DOHH2 (cell line): ENCODE measurements at regions not wholly inside any gene's neighbourhood (a gene's known extent, or its start where the extent isn't known, plus 50 kb on each side); places are given as distances from the start of the nearest gene placed in this dataset.

ENCODE experiments used
- H3F3A ChIP-seq: fragments of 200-600 bp; sonication (generic), shearing (Covaris generic); 2 replicates; pipeline ENCODE4 v1.6.0; 2016; ENCODE audit warnings: antibody characterized with exemption, mild to moderate bottlenecking; ENCODE audit not compliant: control insufficient read depth, insufficient read depth
- H3K27ac ChIP-seq: fragments of 200-600 bp; sonication (generic); 2 replicates; pipeline ENCODE4 v1.5.1; 2014; ENCODE audit warnings: low read depth, mild to moderate bottlenecking, low read length, moderate library complexity
- H3K27me3 ChIP-seq: fragments of 200-600 bp; sonication (generic); 2 replicates; pipeline ENCODE4 v1.6.1; 2014; ENCODE audit warnings: mild to moderate bottlenecking, low read length, mixed read lengths; ENCODE audit not compliant: control insufficient read depth
- H3K36me3 ChIP-seq: fragments of 200-600 bp; sonication (generic); 2 replicates; pipeline ENCODE4 v1.6.1; 2014; ENCODE audit warnings: mild to moderate bottlenecking, low read length, moderate library complexity, mixed read lengths; ENCODE audit not compliant: control insufficient read depth
- H3K4me1 ChIP-seq: fragments of 200-600 bp; sonication (generic); 2 replicates; pipeline ENCODE4 v1.6.1; 2014; ENCODE audit warnings: mild to moderate bottlenecking, low read length, mixed read lengths; ENCODE audit not compliant: control insufficient read depth
- H3K4me2 ChIP-seq: fragments of 200-600 bp; sonication (generic); 2 replicates; pipeline ENCODE4 v1.6.0; 2014; ENCODE audit warnings: mild to moderate bottlenecking, low read length, moderate library complexity
- H3K4me3 ChIP-seq: fragments of 200-600 bp; sonication (generic); 2 replicates; pipeline ENCODE4 v1.5.1; 2014; ENCODE audit warnings: mild to moderate bottlenecking, low read length, mixed read lengths
- H3K79me2 ChIP-seq: fragments of 200-600 bp; sonication (generic); 2 replicates; pipeline ENCODE4 v1.6.1; 2014; ENCODE audit warnings: mild to moderate bottlenecking, low read length, mixed read lengths; ENCODE audit not compliant: control insufficient read depth
- H3K9me2 ChIP-seq: fragments of 200-600 bp; sonication (generic); replicated peaks from 2 replicates; pipeline ENCODE4 v1.6.1; 2014; ENCODE audit warnings: mild to moderate bottlenecking, low read length, mixed read lengths; ENCODE audit not compliant: control insufficient read depth
- H3K9me3 ChIP-seq: fragments of 200-600 bp; sonication (generic); 2 replicates; pipeline ENCODE4 v1.6.1; 2014; ENCODE audit warnings: antibody characterized with exemption, low read length, mixed read lengths; ENCODE audit not compliant: control insufficient read depth, insufficient read depth
- H4K20me1 ChIP-seq: fragments of 200-600 bp; sonication (generic); 2 replicates; pipeline ENCODE4 v1.6.0; 2014; ENCODE audit warnings: low read depth, mild to moderate bottlenecking, antibody characterized with exemption, low read length, moderate library complexity; ENCODE audit not compliant: control insufficient read depth, insufficient read depth
- EZH2phosphoT487 ChIP-seq: fragments of 200-600 bp; sonication (generic); IDR thresholded peaks from 2 replicates; pipeline ENCODE4 v1.6.1; 2017; ENCODE audit warnings: borderline replicate concordance, mild to moderate bottlenecking, antibody characterized with exemption, low read length, moderate library complexity, mixed read lengths
- TF ChIP-seq, protein P1 (sequence below): fragments of 200-600 bp; sonication (generic); IDR thresholded peaks from one replicate; pipeline ENCODE4 v1.5.1; 2014; ENCODE audit warnings: antibody characterized with exemption, mild to moderate bottlenecking, low read depth, low read length; ENCODE audit not compliant: poor library complexity, severe bottlenecking

DNA sequence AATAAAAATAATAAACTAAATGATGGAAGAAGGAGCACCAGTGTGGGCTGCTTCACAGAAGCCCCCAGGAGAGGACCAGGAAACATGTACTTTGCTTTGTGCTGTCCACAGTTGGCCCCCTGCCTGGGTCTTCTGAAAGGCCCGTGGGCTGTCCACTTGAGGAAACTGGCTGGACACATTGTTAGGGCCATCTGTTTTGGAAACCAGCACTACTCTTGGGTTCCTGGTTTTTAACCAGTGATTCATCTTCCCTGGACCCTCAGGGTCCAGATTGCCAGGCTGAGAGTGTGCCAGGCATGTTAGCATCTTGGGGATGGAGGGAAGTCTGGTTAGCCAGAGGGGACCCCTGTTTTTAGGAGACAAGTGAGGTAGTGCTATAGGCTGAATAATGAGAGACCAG, 297.2 kb upstream of the C2CD4B start:
- Histone ChIP-seq H3K4me3 (no peak overlapping the region), H4K20me1 (no peaks in the 10 kb centered on the region), H3K4me1 (no peaks in the 10 kb centered on the region), H3K79me2 (no peaks in the 10 kb centered on the region), H3K9me2 (no peaks in the 10 kb centered on the region), H3F3A (no peaks in the 10 kb centered on the region), H3K27me3 (no peaks in the 10 kb centered on the region), H3K36me3 (no peaks in the 10 kb centered on the region), H3K9me3 (no peaks in the 10 kb centered on the region), H3K27ac (no peak overlapping the region), H3K4me2 (no peak overlapping the region)
- TF ChIP-seq, protein P1, sequence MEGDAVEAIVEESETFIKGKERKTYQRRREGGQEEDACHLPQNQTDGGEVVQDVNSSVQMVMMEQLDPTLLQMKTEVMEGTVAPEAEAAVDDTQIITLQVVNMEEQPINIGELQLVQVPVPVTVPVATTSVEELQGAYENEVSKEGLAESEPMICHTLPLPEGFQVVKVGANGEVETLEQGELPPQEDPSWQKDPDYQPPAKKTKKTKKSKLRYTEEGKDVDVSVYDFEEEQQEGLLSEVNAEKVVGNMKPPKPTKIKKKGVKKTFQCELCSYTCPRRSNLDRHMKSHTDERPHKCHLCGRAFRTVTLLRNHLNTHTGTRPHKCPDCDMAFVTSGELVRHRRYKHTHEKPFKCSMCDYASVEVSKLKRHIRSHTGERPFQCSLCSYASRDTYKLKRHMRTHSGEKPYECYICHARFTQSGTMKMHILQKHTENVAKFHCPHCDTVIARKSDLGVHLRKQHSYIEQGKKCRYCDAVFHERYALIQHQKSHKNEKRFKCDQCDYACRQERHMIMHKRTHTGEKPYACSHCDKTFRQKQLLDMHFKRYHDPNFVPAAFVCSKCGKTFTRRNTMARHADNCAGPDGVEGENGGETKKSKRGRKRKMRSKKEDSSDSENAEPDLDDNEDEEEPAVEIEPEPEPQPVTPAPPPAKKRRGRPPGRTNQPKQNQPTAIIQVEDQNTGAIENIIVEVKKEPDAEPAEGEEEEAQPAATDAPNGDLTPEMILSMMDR = no peak
- TF ChIP-seq EZH2phosphoT487 = no peak

DNA sequence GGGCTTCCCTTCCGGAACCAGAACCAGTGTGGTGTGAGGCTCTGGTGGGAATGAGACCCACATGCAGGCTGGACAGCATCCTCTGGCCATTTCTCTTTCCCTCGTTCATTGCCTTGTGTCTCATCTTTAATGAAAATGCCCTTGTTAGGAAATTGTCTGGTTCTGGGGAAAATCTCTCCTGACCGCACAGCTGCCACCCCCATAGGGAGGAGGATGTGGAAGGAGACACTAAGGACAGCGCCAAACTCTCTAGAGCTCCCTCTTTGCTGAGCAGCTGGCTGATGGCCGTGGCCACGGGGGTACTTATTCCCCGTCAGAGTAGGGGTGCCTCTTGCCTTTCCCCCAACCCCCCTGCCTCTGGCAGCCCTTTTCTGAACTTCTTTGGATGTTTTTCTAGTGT, 297.6 kb upstream of the C2CD4B start:
- no peaks in the 10 kb centered on the region for H4K20me1 ChIP-seq
- H3K27ac ChIP-seq = no peak overlapping the region
- no peaks in the 10 kb centered on the region for H3K79me2 ChIP-seq
- H3K4me2 ChIP-seq = no peak overlapping the region
- H3K36me3 ChIP-seq = no peaks in the 10 kb centered on the region
- no peak overlapping the region for H3K4me3 ChIP-seq
- TF ChIP-seq EZH2phosphoT487 = no peak
- TF ChIP-seq, protein P1 = no peak
- H3K9me2 ChIP-seq = no peaks in the 10 kb centered on the region
- no peaks in the 10 kb centered on the region for H3F3A ChIP-seq
- H3K27me3 ChIP-seq = no peaks in the 10 kb centered on the region
- no peaks in the 10 kb centered on the region for H3K4me1 ChIP-seq
- H3K9me3 ChIP-seq = no peaks in the 10 kb centered on the region

DNA sequence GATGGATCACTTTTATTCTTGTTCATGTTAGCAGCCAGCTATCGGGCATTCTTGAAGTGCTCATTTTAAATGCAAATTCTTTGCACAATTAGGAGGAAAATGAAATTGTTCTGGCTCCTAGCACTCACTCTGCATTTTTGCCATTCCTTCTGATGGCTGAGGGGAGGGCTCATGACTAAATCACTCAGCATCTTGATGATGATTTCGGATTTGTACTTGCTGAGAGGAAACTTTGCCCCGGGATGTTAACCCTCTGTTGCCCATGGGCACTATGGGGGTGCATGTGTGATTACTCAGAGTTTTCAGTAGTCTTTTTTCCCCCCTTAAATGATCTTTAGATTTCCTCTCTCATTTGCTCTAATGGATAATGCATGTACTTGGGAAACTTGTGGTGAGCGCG, 299.6 kb upstream of the C2CD4B start:
- H3K27me3 ChIP-seq = no peaks in the 10 kb centered on the region
- TF ChIP-seq EZH2phosphoT487 = no peak
- TF ChIP-seq, protein P1 = no peak
- H3K4me1 ChIP-seq = no peaks in the 10 kb centered on the region
- H4K20me1 ChIP-seq = no peaks in the 10 kb centered on the region
- H3F3A ChIP-seq = no peaks in the 10 kb centered on the region
- H3K9me2 ChIP-seq = no peaks in the 10 kb centered on the region
- no peaks in the 10 kb centered on the region for H3K79me2 ChIP-seq
- no peaks in the 10 kb centered on the region for H3K9me3 ChIP-seq
- H3K4me3 ChIP-seq = no peak overlapping the region
- H3K27ac ChIP-seq = no peak overlapping the region
- H3K4me2 ChIP-seq = no peak overlapping the region
- no peaks in the 10 kb centered on the region for H3K36me3 ChIP-seq

DNA sequence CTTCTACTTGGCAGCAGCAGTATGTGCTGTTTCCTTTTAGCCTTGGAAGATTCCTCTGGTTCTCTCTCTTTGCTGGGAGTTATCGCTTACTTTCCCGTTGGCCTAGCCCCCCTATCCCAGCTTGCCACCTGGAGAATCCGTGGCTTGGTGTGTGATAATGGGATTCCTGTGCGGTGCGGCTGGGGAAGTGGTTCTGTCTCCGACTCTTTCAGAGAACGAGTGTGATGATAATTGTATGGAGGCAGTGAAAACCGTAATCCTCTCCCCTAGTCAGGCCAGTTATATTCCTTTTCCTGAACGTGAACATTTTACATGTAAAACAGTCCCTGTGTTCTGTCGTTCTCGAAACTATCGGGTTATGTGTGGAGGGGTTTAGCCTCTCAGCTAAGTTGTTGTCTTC, 300.1 kb upstream of the C2CD4B start:
- H3K4me1 ChIP-seq = no peaks in the 10 kb centered on the region
- H3K9me2 ChIP-seq = no peaks in the 10 kb centered on the region
- no peaks in the 10 kb centered on the region for H3K27me3 ChIP-seq
- H3K4me2 ChIP-seq = no peak overlapping the region
- no peaks in the 10 kb centered on the region for H3K36me3 ChIP-seq
- TF ChIP-seq, protein P1 = no peak
- no peak for TF ChIP-seq EZH2phosphoT487
- H3K27ac ChIP-seq = no peak overlapping the region
- H4K20me1 ChIP-seq = no peaks in the 10 kb centered on the region
- no peaks in the 10 kb centered on the region for H3K9me3 ChIP-seq
- H3F3A ChIP-seq = no peaks in the 10 kb centered on the region
- no peaks in the 10 kb centered on the region for H3K79me2 ChIP-seq
- H3K4me3 ChIP-seq = no peak overlapping the region
